Smooth muscle cell (in vitro differentiated cells): ENCODE measurements at regions not wholly inside any gene's neighbourhood (a gene's known extent, or its start where the extent isn't known, plus 50 kb on each side); places are given as distances from the start of the nearest gene placed in this dataset.

Source experiments
- DNase-seq: peaks from one replicate; lab custom pipeline; 2025; ENCODE audit not compliant: unreplicated experiment; lab: John Stamatoyannopoulos, UW
- H2AFZ ChIP-seq: fragments of 200-600 bp; sonication (generic); 2 replicates; pipeline ENCODE4 v1.6.0; 2016; ENCODE audit warnings: antibody characterized with exemption, low read depth, mild to moderate bottlenecking
- H3F3A ChIP-seq: fragments of 200-600 bp; sonication (generic); 2 replicates; pipeline ENCODE4 v1.6.0; 2017; ENCODE audit warnings: antibody characterized with exemption, low read depth
- H3K27ac ChIP-seq: fragments of 200-600 bp; sonication (generic); 2 replicates; pipeline ENCODE4 v1.5.1; 2016; ENCODE audit warnings: low read depth, mild to moderate bottlenecking
- H3K27me3 ChIP-seq: fragments of 200-600 bp; sonication (generic); 2 replicates; pipeline ENCODE4 v1.6.1; 2016; ENCODE audit warnings: low read depth, mild to moderate bottlenecking
- H3K36me3 ChIP-seq: fragments of 200-600 bp; sonication (generic); 2 replicates; pipeline ENCODE4 v1.5.1; 2016; ENCODE audit warnings: low read depth
- H3K4me1 ChIP-seq: fragments of 200-600 bp; sonication (generic); 2 replicates; pipeline ENCODE4 v1.5.1; 2016; ENCODE audit warnings: low read depth
- H3K4me2 ChIP-seq: fragments of 200-600 bp; sonication (generic); 2 replicates; pipeline ENCODE4 v1.6.0; 2016; ENCODE audit warnings: mild to moderate bottlenecking
- H3K4me3 ChIP-seq: fragments of 200-600 bp; sonication (generic); 2 replicates; pipeline ENCODE4 v1.5.1; 2016; ENCODE audit warnings: mild to moderate bottlenecking
- H3K79me2 ChIP-seq: fragments of 200-600 bp; sonication (generic); 2 replicates; pipeline ENCODE4 v1.6.0; 2016; ENCODE audit warnings: low read depth, mild to moderate bottlenecking
- H3K9ac ChIP-seq: fragments of 200-600 bp; sonication (generic); 2 replicates; pipeline ENCODE4 v1.6.0; 2016; ENCODE audit warnings: low read depth
- H3K9me3 ChIP-seq: fragments of 200-600 bp; sonication (generic); replicated peaks from 2 replicates; pipeline ENCODE4 v1.5.1; 2016; ENCODE audit warnings: low read depth
- H4K20me1 ChIP-seq: fragments of 200-600 bp; sonication (generic); 2 replicates; pipeline ENCODE4 v1.6.0; 2016; ENCODE audit warnings: low read depth
- CTCF ChIP-seq: fragments of 200-600 bp; sonication (generic); IDR thresholded peaks from 2 replicates; pipeline ENCODE4 v1.5.1; 2017; ENCODE audit warnings: borderline replicate concordance, mild to moderate bottlenecking, antibody characterized with exemption; ENCODE audit not compliant: insufficient read depth, poor library complexity, severe bottlenecking
- WGBS: methylation state at CpG from one replicate; pipeline ENCODE4 v1.1.7; 2016; ENCODE audit warnings: low lambda C conversion rate; 5-methylcytosine and 5-hydroxymethylcytosine counted together

GRCh38 chr5:44914221-44914620 is 105.5 kb downstream of the MRPS30 start:
- Histone ChIP-seq H2AFZ (no peak overlapping the region), H3K4me1 (no peaks in the 10 kb centered on the region), H4K20me1 (no peaks in the 10 kb centered on the region), H3K9me3 (no peaks in the 10 kb centered on the region), H3F3A (no peaks in the 10 kb centered on the region), H3K4me3 (no peak overlapping the region), H3K79me2 (no peaks in the 10 kb centered on the region), H3K4me2 (no peak overlapping the region), H3K36me3 (no peaks in the 10 kb centered on the region), H3K27me3 (no peaks in the 10 kb centered on the region), H3K9ac (no peak overlapping the region), H3K27ac (no peak overlapping the region)
- 95% methylated on average over 2 of the region's 2 CpGs for WGBS
- DNase-seq = no peak
- no peak for TF ChIP-seq CTCF

- Histone ChIP-seq H3K9ac (no peak overlapping the region), H4K20me1 (no peaks in the 10 kb centered on the region), H3K4me1 (no peaks in the 10 kb centered on the region), H3K4me2 (no peak overlapping the region), H3K4me3 (no peak overlapping the region), H3K27me3 (no peaks in the 10 kb centered on the region), H2AFZ (no peak overlapping the region), H3K27ac (no peak overlapping the region), H3K9me3 (no peaks in the 10 kb centered on the region), H3F3A (no peaks in the 10 kb centered on the region), H3K79me2 (no peaks in the 10 kb centered on the region), H3K36me3 (no peaks in the 10 kb centered on the region)
- no peak for TF ChIP-seq CTCF
- 83% methylated on average over 1 of the region's 1 CpG for WGBS
- DNase-seq = no peak
These were observed 110.8 kb downstream of the MRPS30 start for GRCh38 chr5:44919560-44919959.

GRCh38 chr5:44927115-44927733 is 118.5 kb downstream of the MRPS30 start:
- H3K9me3 ChIP-seq = no peaks in the 10 kb centered on the region
- no peak overlapping the region for H3K9ac ChIP-seq
- no peak for DNase-seq
- no peak overlapping the region for H3K27ac ChIP-seq
- H2AFZ ChIP-seq = no peak overlapping the region
- H3K4me2 ChIP-seq = no peak overlapping the region
- WGBS = 95% methylated on average over 3 of the region's 3 CpGs
- H3K36me3 ChIP-seq = no peaks in the 10 kb centered on the region
- TF ChIP-seq CTCF = no peak
- H3F3A ChIP-seq = no peaks in the 10 kb centered on the region
- no peaks in the 10 kb centered on the region for H4K20me1 ChIP-seq
- no peaks in the 10 kb centered on the region for H3K4me1 ChIP-seq
- no peaks in the 10 kb centered on the region for H3K27me3 ChIP-seq
- no peaks in the 10 kb centered on the region for H3K79me2 ChIP-seq
- H3K4me3 ChIP-seq = no peak overlapping the region

GRCh38 chr5:44932922-44933585 is 124.3 kb downstream of the MRPS30 start:
- WGBS = 96% methylated on average over 3 of the region's 3 CpGs
- Histone ChIP-seq H3F3A (no peaks in the 10 kb centered on the region), H2AFZ (no peak overlapping the region), H3K4me1 (no peaks in the 10 kb centered on the region), H3K9ac (no peak overlapping the region), H3K27me3 (no peaks in the 10 kb centered on the region), H3K9me3 (no peaks in the 10 kb centered on the region), H3K36me3 (no peaks in the 10 kb centered on the region), H4K20me1 (no peaks in the 10 kb centered on the region), H3K4me2 (no peak overlapping the region), H3K4me3 (no peak overlapping the region), H3K79me2 (no peaks in the 10 kb centered on the region), H3K27ac (no peak overlapping the region)
- no peak for TF ChIP-seq CTCF
- DNase-seq = no peak
